Osteoblast (primary cell): ENCODE measurements at regions not wholly inside any gene's neighbourhood (a gene's known extent, or its start where the extent isn't known, plus 50 kb on each side); places are given as distances from the start of the nearest gene placed in this dataset.

Source experiments
- DNase-seq: peaks from one replicate; pipeline ENCODE4 v3.0.0; 2011; ENCODE audit warnings: low spot score, mixed read lengths; ENCODE audit not compliant: insufficient read length; ENCODE audit errors: missing footprints
- H2AFZ ChIP-seq: 2 replicates; pipeline ENCODE4 v1.6.0; 2011; ENCODE audit warnings: mild to moderate bottlenecking, low read length
- H3K27ac ChIP-seq: 2 replicates; pipeline ENCODE4 v1.5.1; 2011; ENCODE audit warnings: mild to moderate bottlenecking, low read depth, low read length, moderate library complexity
- H3K27me3 ChIP-seq: 2 replicates; pipeline ENCODE4 v1.6.0; 2012; ENCODE audit warnings: mild to moderate bottlenecking, control low read depth, inconsistent platforms, low read length, moderate library complexity; ENCODE audit not compliant: insufficient read depth
- H3K36me3 ChIP-seq: 2 replicates; pipeline ENCODE4 v1.5.1; 2011; ENCODE audit warnings: mild to moderate bottlenecking, low read length, control low read depth, moderate library complexity; ENCODE audit not compliant: insufficient read depth
- H3K4me1 ChIP-seq: 2 replicates; pipeline ENCODE4 v1.5.1; 2011; ENCODE audit warnings: mild to moderate bottlenecking, low read length, control low read depth, moderate library complexity; ENCODE audit not compliant: insufficient read depth
- H3K4me2 ChIP-seq: 2 replicates; pipeline ENCODE4 v1.6.0; 2011; ENCODE audit warnings: mild to moderate bottlenecking, low read length; ENCODE audit not compliant: insufficient read depth
- H3K4me3 ChIP-seq: fragments of 200-600 bp; sonication (generic); 3 replicates; pipeline ENCODE4 v1.5.1; 2012; ENCODE audit warnings: mild to moderate bottlenecking, low read length, inconsistent platforms; ENCODE audit not compliant: insufficient read depth
- H3K79me2 ChIP-seq: 2 replicates; pipeline ENCODE4 v1.6.0; 2012; ENCODE audit warnings: mild to moderate bottlenecking, low read length, control low read depth, inconsistent platforms; ENCODE audit not compliant: insufficient read depth
- H3K9me3 ChIP-seq: 2 replicates; pipeline ENCODE4 v1.5.1; 2011; ENCODE audit warnings: low read depth, low read length, control low read depth
- H4K20me1 ChIP-seq: 2 replicates; pipeline ENCODE4 v1.6.0; 2012; ENCODE audit warnings: mild to moderate bottlenecking, low read length, control low read depth; ENCODE audit not compliant: insufficient read depth
- TF ChIP-seq, protein P1 (sequence below): IDR thresholded peaks from 2 replicates; pipeline ENCODE4 v1.5.1; 2011; ENCODE audit warnings: mild to moderate bottlenecking, low read depth, low read length, moderate library complexity; ENCODE audit errors: extremely low read depth

GRCh38 chrX:4238916-4239315, 525.5 kb upstream of the PRKX start:
- TF ChIP-seq, protein P1, sequence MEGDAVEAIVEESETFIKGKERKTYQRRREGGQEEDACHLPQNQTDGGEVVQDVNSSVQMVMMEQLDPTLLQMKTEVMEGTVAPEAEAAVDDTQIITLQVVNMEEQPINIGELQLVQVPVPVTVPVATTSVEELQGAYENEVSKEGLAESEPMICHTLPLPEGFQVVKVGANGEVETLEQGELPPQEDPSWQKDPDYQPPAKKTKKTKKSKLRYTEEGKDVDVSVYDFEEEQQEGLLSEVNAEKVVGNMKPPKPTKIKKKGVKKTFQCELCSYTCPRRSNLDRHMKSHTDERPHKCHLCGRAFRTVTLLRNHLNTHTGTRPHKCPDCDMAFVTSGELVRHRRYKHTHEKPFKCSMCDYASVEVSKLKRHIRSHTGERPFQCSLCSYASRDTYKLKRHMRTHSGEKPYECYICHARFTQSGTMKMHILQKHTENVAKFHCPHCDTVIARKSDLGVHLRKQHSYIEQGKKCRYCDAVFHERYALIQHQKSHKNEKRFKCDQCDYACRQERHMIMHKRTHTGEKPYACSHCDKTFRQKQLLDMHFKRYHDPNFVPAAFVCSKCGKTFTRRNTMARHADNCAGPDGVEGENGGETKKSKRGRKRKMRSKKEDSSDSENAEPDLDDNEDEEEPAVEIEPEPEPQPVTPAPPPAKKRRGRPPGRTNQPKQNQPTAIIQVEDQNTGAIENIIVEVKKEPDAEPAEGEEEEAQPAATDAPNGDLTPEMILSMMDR: no peak
- H2AFZ ChIP-seq: no peak overlapping the region
- H3K4me1 ChIP-seq: no peaks in the 10 kb centered on the region
- no peak overlapping the region for H3K4me2 ChIP-seq
- H4K20me1 ChIP-seq: no peaks in the 10 kb centered on the region
- no peaks in the 10 kb centered on the region for H3K36me3 ChIP-seq
- H3K27ac ChIP-seq: no peak overlapping the region
- DNase-seq: no peak
- no peak overlapping the region for H3K4me3 ChIP-seq
- no peaks in the 10 kb centered on the region for H3K27me3 ChIP-seq
- H3K79me2 ChIP-seq: no peaks in the 10 kb centered on the region
- H3K9me3 ChIP-seq: peaks cover 4% of the 10 kb centered on the region

DNA sequence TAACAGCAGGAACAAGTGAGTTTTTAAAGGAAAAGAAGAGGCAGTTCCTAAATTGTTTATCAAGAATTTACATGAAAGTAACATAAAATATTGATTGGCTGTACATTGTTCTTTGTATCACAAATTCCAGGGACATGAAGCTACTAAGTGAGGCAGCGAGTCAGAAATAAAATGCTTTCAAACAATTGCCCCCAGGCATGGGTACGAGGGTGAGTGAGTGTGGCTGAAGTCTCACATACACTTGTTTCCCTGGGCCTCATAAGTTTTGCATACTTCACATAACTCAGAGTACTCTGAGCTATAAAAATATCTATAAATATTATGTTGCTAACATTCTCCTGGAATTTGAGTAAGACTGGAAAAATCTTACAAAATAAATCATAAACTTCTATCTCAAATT, 511.6 kb upstream of the PRKX start:
- no peak overlapping the region for H3K4me2 ChIP-seq
- no peak overlapping the region for H3K27ac ChIP-seq
- H3K36me3 ChIP-seq: no peaks in the 10 kb centered on the region
- no peaks in the 10 kb centered on the region for H3K4me1 ChIP-seq
- no peak overlapping the region for H2AFZ ChIP-seq
- H3K4me3 ChIP-seq: no peak overlapping the region
- no peaks in the 10 kb centered on the region for H4K20me1 ChIP-seq
- no peaks in the 10 kb centered on the region for H3K27me3 ChIP-seq
- no peaks in the 10 kb centered on the region for H3K9me3 ChIP-seq
- TF ChIP-seq, protein P1: no peak
- H3K79me2 ChIP-seq: no peaks in the 10 kb centered on the region
- no peak for DNase-seq

- Histone ChIP-seq H4K20me1 (no peaks in the 10 kb centered on the region), H3K4me3 (no peak overlapping the region), H2AFZ (no peak overlapping the region), H3K9me3 (peaks cover 2% of the 10 kb centered on the region), H3K27ac (no peak overlapping the region), H3K36me3 (no peaks in the 10 kb centered on the region), H3K4me2 (no peak overlapping the region), H3K79me2 (no peaks in the 10 kb centered on the region), H3K4me1 (no peaks in the 10 kb centered on the region), H3K27me3 (no peaks in the 10 kb centered on the region)
- TF ChIP-seq, protein P1: no peak
- no peak for DNase-seq
Measured at GRCh38 chrX:4206941-4207340, 493.5 kb upstream of the PRKX start.

- Histone ChIP-seq H3K4me1 (no peaks in the 10 kb centered on the region), H3K9me3 (no peaks in the 10 kb centered on the region), H3K27me3 (no peaks in the 10 kb centered on the region), H2AFZ (no peak overlapping the region), H4K20me1 (no peaks in the 10 kb centered on the region), H3K27ac (no peak overlapping the region), H3K79me2 (no peaks in the 10 kb centered on the region), H3K36me3 (no peaks in the 10 kb centered on the region), H3K4me3 (no peak overlapping the region), H3K4me2 (no peak overlapping the region)
- TF ChIP-seq, protein P1: no peak
- peak; percentile 62 for DNase-seq
Measured at GRCh38 chrX:4197971-4198370, 484.5 kb upstream of the PRKX start.
